ENCODE measurements at regions not wholly inside any gene's neighbourhood (a gene's known extent, or its start where the extent isn't known, plus 50 kb on each side); places are given as distances from the start of the nearest gene placed in this dataset.

- no peak for TF ChIP-seq POLR2A (IDR thresholded peaks at IDR 0.05)
- TF ChIP-seq CTCF (IDR thresholded peaks at IDR 0.05): no peak
- no peak for TF ChIP-seq EP300 (IDR thresholded peaks at IDR 0.05)
Measured at GRCh38 chr15:69834267-69834666, 263.4 kb downstream of the TLE3 start.
